Stomach (tissue), 4 donors: ENCODE measurements at regions not wholly inside any gene's neighbourhood (a gene's known extent, or its start where the extent isn't known, plus 50 kb on each side); places are given as distances from the start of the nearest gene placed in this dataset.

Source experiments
- EP300 ChIP-seq: sonication (generic); formaldehyde crosslinking; IDR thresholded peaks from one replicate; pipeline ENCODE4 v1.6.1; 2017; ENCODE audit warnings: antibody characterized with exemption
- POLR2A ChIP-seq, 4 donors: fragments of 450-650 bp; IDR thresholded peaks; one replicate each; pipeline ENCODE4 v1.6.1; 2016; ENCODE audit warnings: antibody characterized with exemption in 4 of 4, control low read depth in 2 of 4, mild to moderate bottlenecking in 1 of 4, moderate library complexity in 1 of 4
- TF ChIP-seq, protein P1 (sequence below), 7 experiments: fragments of 450-650 bp in 4 of 7; fragments of 200-600 bp in 3 of 7; sonication (generic) in 3 of 7; IDR thresholded peaks; one replicate each; pipeline ENCODE4 v1.5.1; 2016 to 2019; ENCODE audit warnings: antibody characterized with exemption in 7 of 7, control low read depth in 2 of 7, mild to moderate bottlenecking in 1 of 7

DNA sequence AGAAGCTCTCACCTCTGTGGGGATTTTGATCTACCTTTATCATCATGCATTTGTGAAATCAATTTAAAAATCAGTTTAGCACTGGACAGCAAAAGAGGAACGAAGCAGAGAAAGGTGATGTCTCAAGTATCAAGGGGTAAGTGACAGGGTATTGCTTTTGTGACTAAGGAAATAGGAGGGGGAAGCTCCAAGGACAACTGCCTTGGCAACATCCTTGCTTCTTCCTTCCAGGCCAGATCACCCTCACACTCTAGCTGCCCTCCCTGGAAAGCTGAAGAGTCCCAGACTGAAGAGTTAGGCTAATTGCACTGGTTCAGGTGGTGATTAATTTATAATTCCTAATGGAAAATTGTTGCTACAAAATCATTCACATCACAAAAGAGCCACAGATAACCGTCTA, 859.1 kb upstream of the ACVR2A start:
- no peak for TF ChIP-seq POLR2A (IDR thresholded peaks at IDR 0.05)
- TF ChIP-seq, protein P1, sequence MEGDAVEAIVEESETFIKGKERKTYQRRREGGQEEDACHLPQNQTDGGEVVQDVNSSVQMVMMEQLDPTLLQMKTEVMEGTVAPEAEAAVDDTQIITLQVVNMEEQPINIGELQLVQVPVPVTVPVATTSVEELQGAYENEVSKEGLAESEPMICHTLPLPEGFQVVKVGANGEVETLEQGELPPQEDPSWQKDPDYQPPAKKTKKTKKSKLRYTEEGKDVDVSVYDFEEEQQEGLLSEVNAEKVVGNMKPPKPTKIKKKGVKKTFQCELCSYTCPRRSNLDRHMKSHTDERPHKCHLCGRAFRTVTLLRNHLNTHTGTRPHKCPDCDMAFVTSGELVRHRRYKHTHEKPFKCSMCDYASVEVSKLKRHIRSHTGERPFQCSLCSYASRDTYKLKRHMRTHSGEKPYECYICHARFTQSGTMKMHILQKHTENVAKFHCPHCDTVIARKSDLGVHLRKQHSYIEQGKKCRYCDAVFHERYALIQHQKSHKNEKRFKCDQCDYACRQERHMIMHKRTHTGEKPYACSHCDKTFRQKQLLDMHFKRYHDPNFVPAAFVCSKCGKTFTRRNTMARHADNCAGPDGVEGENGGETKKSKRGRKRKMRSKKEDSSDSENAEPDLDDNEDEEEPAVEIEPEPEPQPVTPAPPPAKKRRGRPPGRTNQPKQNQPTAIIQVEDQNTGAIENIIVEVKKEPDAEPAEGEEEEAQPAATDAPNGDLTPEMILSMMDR (IDR thresholded peaks at IDR 0.05): no peak
- TF ChIP-seq EP300: no peak
